Ishikawa (cell line): ENCODE measurements at regions not wholly inside any gene's neighbourhood (a gene's known extent, or its start where the extent isn't known, plus 50 kb on each side); places are given as distances from the start of the nearest gene placed in this dataset.

ENCODE experiments used
- CEBPB ChIP-seq: IDR thresholded peaks from 2 replicates; pipeline ENCODE4 v1.6.1; 2012
- CREB1 ChIP-seq: IDR thresholded peaks from 2 replicates; pipeline ENCODE4 v1.6.1; 2012; ENCODE audit warnings: low read depth
- EGR1 ChIP-seq: IDR thresholded peaks from 2 replicates; pipeline ENCODE4 v1.6.1; 2012
- EP300 ChIP-seq: IDR thresholded peaks from 2 replicates; pipeline ENCODE4 v1.6.1; 2012; ENCODE audit warnings: borderline replicate concordance
- FOXM1 ChIP-seq: IDR thresholded peaks from 2 replicates; pipeline ENCODE4 v1.6.1; 2012; ENCODE audit warnings: low read depth, borderline replicate concordance
- NFIC ChIP-seq: IDR thresholded peaks from 2 replicates; pipeline ENCODE4 v1.6.1; 2012
- RAD21 ChIP-seq: IDR thresholded peaks from 2 replicates; pipeline ENCODE4 v1.6.1; 2012; ENCODE audit warnings: low read depth
- TAF1 ChIP-seq: IDR thresholded peaks from 2 replicates; pipeline ENCODE4 v1.6.1; 2012; ENCODE audit warnings: low read depth, mild to moderate bottlenecking
- TCF12 ChIP-seq: IDR thresholded peaks from 2 replicates; pipeline ENCODE4 v1.6.1; 2012; ENCODE audit warnings: low read depth
- TEAD4 ChIP-seq: IDR thresholded peaks from 2 replicates; pipeline ENCODE4 v1.6.1; 2012
- YY1 ChIP-seq: IDR thresholded peaks from 2 replicates; pipeline ENCODE4 v1.6.1; 2012; ENCODE audit warnings: low read depth
- ZBTB7A ChIP-seq: IDR thresholded peaks from 2 replicates; pipeline ENCODE4 v1.6.1; 2012; ENCODE audit warnings: low read depth
- TF ChIP-seq, protein P1 (sequence below): IDR thresholded peaks from 2 replicates; pipeline ENCODE4 v1.6.1; 2012
- TF ChIP-seq, protein P2 (sequence below): IDR thresholded peaks from 2 replicates; pipeline ENCODE4 v1.6.1; 2012
- TF ChIP-seq, protein P3 (sequence below): IDR thresholded peaks from 2 replicates; pipeline ENCODE4 v1.6.1; 2012; ENCODE audit warnings: low read depth, mild to moderate bottlenecking

DNA sequence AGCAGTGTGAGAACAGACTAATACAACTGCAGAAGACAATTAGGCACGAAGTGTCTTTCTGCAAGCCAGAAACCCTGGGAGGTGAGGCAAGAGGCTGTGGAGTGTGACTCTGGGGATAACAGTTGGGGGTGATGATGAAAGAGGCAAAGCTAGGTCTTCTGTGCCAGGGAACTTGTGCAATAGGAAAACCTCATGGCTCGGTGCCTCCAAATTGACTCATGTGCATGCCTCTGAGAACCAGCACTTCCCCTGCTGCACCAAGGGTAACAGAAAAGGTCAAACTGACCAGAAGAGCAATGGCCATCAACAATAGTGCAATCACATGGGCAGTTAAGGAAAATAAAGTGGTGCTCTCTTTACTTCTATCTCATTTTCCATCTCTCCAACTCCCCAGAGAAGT lies 136.4 kb downstream of the SCG2 start:
- TF ChIP-seq FOXM1 = no peak
- TF ChIP-seq TAF1 = no peak
- TF ChIP-seq TEAD4 = peak; percentile 62
- TF ChIP-seq, protein P1, sequence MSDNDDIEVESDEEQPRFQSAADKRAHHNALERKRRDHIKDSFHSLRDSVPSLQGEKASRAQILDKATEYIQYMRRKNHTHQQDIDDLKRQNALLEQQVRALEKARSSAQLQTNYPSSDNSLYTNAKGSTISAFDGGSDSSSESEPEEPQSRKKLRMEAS = peak; percentile 76
- TF ChIP-seq EP300 = peak; percentile 80; the same call in 1 of the 2 replicates
- TF ChIP-seq, protein P2, sequence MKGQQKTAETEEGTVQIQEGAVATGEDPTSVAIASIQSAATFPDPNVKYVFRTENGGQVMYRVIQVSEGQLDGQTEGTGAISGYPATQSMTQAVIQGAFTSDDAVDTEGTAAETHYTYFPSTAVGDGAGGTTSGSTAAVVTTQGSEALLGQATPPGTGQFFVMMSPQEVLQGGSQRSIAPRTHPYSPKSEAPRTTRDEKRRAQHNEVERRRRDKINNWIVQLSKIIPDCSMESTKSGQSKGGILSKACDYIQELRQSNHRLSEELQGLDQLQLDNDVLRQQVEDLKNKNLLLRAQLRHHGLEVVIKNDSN = peak; percentile 18; the same call in 1 of the 2 replicates
- TF ChIP-seq ZBTB7A = no peak
- TF ChIP-seq, protein P3, sequence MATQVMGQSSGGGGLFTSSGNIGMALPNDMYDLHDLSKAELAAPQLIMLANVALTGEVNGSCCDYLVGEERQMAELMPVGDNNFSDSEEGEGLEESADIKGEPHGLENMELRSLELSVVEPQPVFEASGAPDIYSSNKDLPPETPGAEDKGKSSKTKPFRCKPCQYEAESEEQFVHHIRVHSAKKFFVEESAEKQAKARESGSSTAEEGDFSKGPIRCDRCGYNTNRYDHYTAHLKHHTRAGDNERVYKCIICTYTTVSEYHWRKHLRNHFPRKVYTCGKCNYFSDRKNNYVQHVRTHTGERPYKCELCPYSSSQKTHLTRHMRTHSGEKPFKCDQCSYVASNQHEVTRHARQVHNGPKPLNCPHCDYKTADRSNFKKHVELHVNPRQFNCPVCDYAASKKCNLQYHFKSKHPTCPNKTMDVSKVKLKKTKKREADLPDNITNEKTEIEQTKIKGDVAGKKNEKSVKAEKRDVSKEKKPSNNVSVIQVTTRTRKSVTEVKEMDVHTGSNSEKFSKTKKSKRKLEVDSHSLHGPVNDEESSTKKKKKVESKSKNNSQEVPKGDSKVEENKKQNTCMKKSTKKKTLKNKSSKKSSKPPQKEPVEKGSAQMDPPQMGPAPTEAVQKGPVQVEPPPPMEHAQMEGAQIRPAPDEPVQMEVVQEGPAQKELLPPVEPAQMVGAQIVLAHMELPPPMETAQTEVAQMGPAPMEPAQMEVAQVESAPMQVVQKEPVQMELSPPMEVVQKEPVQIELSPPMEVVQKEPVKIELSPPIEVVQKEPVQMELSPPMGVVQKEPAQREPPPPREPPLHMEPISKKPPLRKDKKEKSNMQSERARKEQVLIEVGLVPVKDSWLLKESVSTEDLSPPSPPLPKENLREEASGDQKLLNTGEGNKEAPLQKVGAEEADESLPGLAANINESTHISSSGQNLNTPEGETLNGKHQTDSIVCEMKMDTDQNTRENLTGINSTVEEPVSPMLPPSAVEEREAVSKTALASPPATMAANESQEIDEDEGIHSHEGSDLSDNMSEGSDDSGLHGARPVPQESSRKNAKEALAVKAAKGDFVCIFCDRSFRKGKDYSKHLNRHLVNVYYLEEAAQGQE = no peak
- TF ChIP-seq CREB1 = no peak
- TF ChIP-seq EGR1 = no peak
- peak; percentile 87 for TF ChIP-seq TCF12
- TF ChIP-seq NFIC = peak; percentile 95
- peak; percentile 99 for TF ChIP-seq CEBPB
- no peak for TF ChIP-seq RAD21
- no peak for TF ChIP-seq YY1

DNA sequence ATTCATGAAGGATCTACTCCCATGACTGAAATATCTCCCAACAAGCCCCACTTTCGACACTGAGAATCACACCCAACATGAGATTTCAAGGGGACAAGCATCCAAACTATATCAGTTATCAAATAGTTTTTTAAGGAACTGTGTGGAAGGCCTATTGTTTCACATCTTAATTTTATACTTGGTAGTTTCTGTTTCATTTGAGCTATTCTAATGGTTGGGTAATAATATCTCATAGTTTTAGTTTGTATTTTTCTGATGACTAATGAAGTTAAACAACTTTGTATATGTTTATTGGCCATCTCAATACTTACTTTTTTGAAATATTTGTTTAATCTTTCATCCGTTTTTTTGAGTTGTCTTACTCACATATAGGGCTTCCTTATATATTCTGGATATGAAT lies 135.0 kb downstream of the SCG2 start:
- TF ChIP-seq, protein P3 = no peak
- TF ChIP-seq, protein P2 = no peak
- TF ChIP-seq YY1 (no peak), TCF12 (no peak), EP300 (no peak), TEAD4 (no peak), ZBTB7A (no peak), CREB1 (no peak), CEBPB (no peak), FOXM1 (no peak), RAD21 (no peak), EGR1 (no peak)
- TF ChIP-seq, protein P1 = no peak

DNA sequence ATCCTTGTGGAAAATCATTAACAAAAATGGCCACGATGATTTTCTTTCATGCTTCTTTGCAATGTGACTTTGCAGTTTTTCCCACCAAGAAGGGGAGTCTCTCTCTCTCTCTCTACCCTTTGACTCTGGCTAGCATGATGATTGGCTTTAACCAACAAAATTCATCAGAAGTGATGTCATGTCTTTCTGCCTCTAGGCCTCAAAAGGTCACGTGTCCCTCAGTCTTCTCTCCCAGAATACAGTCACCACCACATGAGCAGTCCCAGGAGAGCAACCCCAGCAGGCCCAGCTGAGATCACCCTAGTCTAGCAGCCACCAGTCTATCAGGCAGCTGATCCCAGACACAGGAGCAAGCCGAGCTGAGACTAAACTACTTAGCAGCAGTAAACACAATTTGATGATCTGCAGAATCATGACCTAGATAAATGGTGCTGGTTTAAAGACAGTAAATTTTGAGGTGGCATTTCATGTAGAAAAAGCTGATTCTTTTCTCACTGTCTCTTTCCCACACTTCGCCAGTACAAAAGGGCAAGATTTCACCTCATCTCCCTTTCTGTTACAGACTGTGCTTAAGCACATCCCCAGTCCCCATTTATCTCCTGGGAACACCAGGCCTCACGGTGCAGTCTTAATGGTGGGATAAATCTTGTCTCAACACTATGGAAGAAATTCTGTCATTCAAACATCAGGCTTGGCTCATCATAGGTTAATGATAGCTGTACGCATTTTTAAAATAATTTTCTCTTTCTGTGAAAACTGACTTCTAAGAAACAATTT lies 132.7 kb downstream of the SCG2 start:
- TF ChIP-seq RAD21 (no peak), NFIC (no peak), EP300 (no peak), TAF1 (no peak), CREB1 (no peak), TCF12 (no peak), ZBTB7A (no peak), YY1 (no peak), TEAD4 (no peak), FOXM1 (no peak), EGR1 (no peak), CEBPB (no peak)
- TF ChIP-seq, protein P3 = no peak
- TF ChIP-seq, protein P2 = no peak; the same call in 1 of the 2 replicates
- TF ChIP-seq, protein P1 = no peak
